ENCODE measurements at regions not wholly inside any gene's neighbourhood (a gene's known extent, or its start where the extent isn't known, plus 50 kb on each side); places are given as distances from the start of the nearest gene placed in this dataset.

DNA sequence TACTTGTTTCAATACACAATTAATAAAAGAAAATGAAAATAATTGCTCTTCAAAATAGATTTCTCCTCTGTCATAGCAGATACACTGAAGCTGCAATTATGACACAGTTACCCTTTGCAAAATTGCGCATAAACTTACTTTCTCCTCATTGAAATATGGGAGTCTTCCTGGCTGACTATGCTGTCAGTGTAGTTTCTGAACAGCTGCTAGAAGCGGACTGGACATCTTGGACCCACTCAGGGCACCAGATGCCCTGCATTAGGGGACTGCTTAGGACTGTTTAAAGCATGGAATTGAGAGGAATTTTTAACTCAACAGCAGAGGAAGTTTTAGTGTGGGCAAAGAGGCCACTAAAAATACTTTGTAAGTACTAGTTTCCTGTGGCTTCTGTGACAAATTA lies 454.9 kb downstream of the ATP23 start:
- no peak overlapping the region for H2AFZ ChIP-seq (ENCODE audit: low read depth, low read length, poor library complexity, severe bottlenecking)
- H3K9ac ChIP-seq (ENCODE audit: low read length) = no peak overlapping the region
- no peaks in the 10 kb centered on the region for H3K79me2 ChIP-seq (ENCODE audit: insufficient read depth, low read length)
- TF ChIP-seq SIN3A (IDR thresholded peaks at IDR 0.05; ENCODE audit: low read depth) (no peak), POLR2AphosphoS5 (IDR thresholded peaks at IDR 0.05; ENCODE audit: low read depth, low read length) (no peak), ELF1 (IDR thresholded peaks at IDR 0.05; ENCODE audit: borderline replicate concordance, low read depth) (no peak), TCF7L2 (IDR thresholded peaks at IDR 0.05; ENCODE audit: borderline replicate concordance, extremely low read depth, insufficient read depth, insufficient read length) (no peak), RAD21 (IDR thresholded peaks at IDR 0.05; ENCODE audit: low read depth) (no peak), YY1 (IDR thresholded peaks at IDR 0.05; ENCODE audit: extremely low read depth, insufficient replicate concordance, low read depth, low read length) (no peak), CBX3 (IDR thresholded peaks at IDR 0.05; ENCODE audit: low read depth) (no peak)
- TF ChIP-seq, protein P1, sequence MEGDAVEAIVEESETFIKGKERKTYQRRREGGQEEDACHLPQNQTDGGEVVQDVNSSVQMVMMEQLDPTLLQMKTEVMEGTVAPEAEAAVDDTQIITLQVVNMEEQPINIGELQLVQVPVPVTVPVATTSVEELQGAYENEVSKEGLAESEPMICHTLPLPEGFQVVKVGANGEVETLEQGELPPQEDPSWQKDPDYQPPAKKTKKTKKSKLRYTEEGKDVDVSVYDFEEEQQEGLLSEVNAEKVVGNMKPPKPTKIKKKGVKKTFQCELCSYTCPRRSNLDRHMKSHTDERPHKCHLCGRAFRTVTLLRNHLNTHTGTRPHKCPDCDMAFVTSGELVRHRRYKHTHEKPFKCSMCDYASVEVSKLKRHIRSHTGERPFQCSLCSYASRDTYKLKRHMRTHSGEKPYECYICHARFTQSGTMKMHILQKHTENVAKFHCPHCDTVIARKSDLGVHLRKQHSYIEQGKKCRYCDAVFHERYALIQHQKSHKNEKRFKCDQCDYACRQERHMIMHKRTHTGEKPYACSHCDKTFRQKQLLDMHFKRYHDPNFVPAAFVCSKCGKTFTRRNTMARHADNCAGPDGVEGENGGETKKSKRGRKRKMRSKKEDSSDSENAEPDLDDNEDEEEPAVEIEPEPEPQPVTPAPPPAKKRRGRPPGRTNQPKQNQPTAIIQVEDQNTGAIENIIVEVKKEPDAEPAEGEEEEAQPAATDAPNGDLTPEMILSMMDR (IDR thresholded peaks at IDR 0.05 in 2 of 3, conservative IDR thresholded peaks at IDR 0.05 in 1 of 3; ENCODE audit: borderline replicate concordance in 1 of 3, insufficient read depth in 1 of 3, low read depth in 2 of 3, low read length in 2 of 3) = no peak
- DNase-seq (ENCODE audit: low read depth, low spot score) (no peak), ATAC-seq (no peak)
- H3K9me2 ChIP-seq (ENCODE audit: insufficient read depth) = no peaks in the 10 kb centered on the region
- H3K27ac ChIP-seq (ENCODE audit: low read depth, low read length) = no peak overlapping the region
- POLR2A ChIA-PET = no interaction called here
- no TSS peak for BruUV-seq (replicated peaks)
- CTCF ChIA-PET = no interaction called here
- no peak overlapping the region for H3K4me3 ChIP-seq (replicated peaks in 1 of 2; ENCODE audit: low read depth in 1 of 2, low read length in 2 of 2)
- H3K27me3 ChIP-seq (ENCODE audit: insufficient read depth, low read length) = no peaks in the 10 kb centered on the region
- no peak overlapping the region for H3K4me2 ChIP-seq (ENCODE audit: low read length)
- RAD21 ChIA-PET (ENCODE audit: low non-redundant PET in 1 of 2, low total read pairs in 2 of 2, uncharacterized antibody in 2 of 2, unreplicated experiment in 2 of 2) = no interaction called here
- peaks cover 0 to 17% of the 10 kb centered on the region in 2 experiments; a peak in 2 of 4 replicates for H3K4me1 ChIP-seq (ENCODE audit: control insufficient read depth in 1 of 2, insufficient read depth in 2 of 2, low read length in 2 of 2)
- intact Hi-C loops (cut with micrococcal nuclease) = no loop called here
- no peaks in the 10 kb centered on the region for H3K9me3 ChIP-seq (ENCODE audit: control insufficient read depth in 1 of 2, insufficient read depth in 1 of 2, low read depth in 1 of 2, low read length in 2 of 2)
- H3K36me3 ChIP-seq (ENCODE audit: control insufficient read depth in 1 of 2, insufficient read depth in 2 of 2, low read length in 2 of 2) = no peaks in the 10 kb centered on the region
- no peaks in the 10 kb centered on the region for H4K20me1 ChIP-seq (ENCODE audit: insufficient read depth)

DNA sequence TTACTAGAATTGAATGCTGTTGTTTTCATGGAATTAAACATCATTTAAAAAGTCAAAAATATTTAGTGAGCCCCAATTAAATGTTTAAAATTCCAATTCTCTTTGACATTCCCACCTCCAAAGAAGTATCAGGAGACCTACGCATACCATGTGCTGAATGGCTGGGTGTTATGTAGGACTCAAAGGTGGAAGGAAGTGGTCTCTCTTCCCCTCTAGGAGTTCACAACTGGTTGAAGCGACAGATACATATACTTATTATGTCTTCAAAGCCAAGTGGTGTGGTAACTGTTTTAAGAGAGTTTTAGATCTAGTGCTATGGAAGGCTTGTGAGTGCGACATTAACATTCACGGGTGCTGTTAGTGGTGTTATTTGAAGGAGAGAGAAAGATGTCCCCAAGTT lies 464.0 kb downstream of the ATP23 start:
- Histone ChIP-seq H3K4me3 (replicated peaks in 1 of 2; ENCODE audit: low read depth in 1 of 2, low read length in 2 of 2) (no peak overlapping the region), H3K9ac (ENCODE audit: low read length) (no peak overlapping the region), H3K27ac (ENCODE audit: low read depth, low read length) (no peak overlapping the region), H4K20me1 (ENCODE audit: insufficient read depth) (no peaks in the 10 kb centered on the region), H3K4me2 (ENCODE audit: low read length) (no peak overlapping the region), H2AFZ (ENCODE audit: low read depth, low read length, poor library complexity, severe bottlenecking) (no peak overlapping the region), H3K79me2 (ENCODE audit: insufficient read depth, low read length) (no peaks in the 10 kb centered on the region), H3K36me3 (ENCODE audit: control insufficient read depth in 1 of 2, insufficient read depth in 2 of 2, low read length in 2 of 2) (no peaks in the 10 kb centered on the region), H3K9me3 (ENCODE audit: control insufficient read depth in 1 of 2, insufficient read depth in 1 of 2, low read depth in 1 of 2, low read length in 2 of 2) (no peaks in the 10 kb centered on the region), H3K27me3 (ENCODE audit: insufficient read depth, low read length) (no peaks in the 10 kb centered on the region), H3K4me1 (ENCODE audit: control insufficient read depth in 1 of 2, insufficient read depth in 2 of 2, low read length in 2 of 2) (no peaks in the 10 kb centered on the region), H3K9me2 (ENCODE audit: insufficient read depth) (0 out of 2 replicates have a peak, but pooled peaks cover 3% of the 10 kb centered on the region)
- intact Hi-C loops (cut with micrococcal nuclease) = no loop called here
- CTCF ChIA-PET = no interaction called here
- RAD21 ChIA-PET (ENCODE audit: low non-redundant PET in 1 of 2, low total read pairs in 2 of 2, uncharacterized antibody in 2 of 2, unreplicated experiment in 2 of 2) = no interaction called here
- no peak for ATAC-seq
- POLR2A ChIA-PET = interaction anchor here (0.7 kb wide), 1 partner anchor 29 kb away, joined by 3 read pairs; no protein-coding TSS in a partner anchor
- DNase-seq (ENCODE audit: low read depth, low spot score) = no peak
- no TSS peak for BruUV-seq (replicated peaks)
- TF ChIP-seq EGR1 (IDR thresholded peaks at IDR 0.05; ENCODE audit: low read depth) = no peak
- TF ChIP-seq SIN3A (IDR thresholded peaks at IDR 0.05; ENCODE audit: low read depth) = no peak
- no peak for TF ChIP-seq POLR2A (IDR thresholded peaks at IDR 0.05; ENCODE audit: borderline replicate concordance, extremely low read depth, insufficient read depth, insufficient read length)
- no peak for TF ChIP-seq ZNF274 (IDR thresholded peaks at IDR 0.05; ENCODE audit: low read depth, low read length)
- TF ChIP-seq, protein P2, sequence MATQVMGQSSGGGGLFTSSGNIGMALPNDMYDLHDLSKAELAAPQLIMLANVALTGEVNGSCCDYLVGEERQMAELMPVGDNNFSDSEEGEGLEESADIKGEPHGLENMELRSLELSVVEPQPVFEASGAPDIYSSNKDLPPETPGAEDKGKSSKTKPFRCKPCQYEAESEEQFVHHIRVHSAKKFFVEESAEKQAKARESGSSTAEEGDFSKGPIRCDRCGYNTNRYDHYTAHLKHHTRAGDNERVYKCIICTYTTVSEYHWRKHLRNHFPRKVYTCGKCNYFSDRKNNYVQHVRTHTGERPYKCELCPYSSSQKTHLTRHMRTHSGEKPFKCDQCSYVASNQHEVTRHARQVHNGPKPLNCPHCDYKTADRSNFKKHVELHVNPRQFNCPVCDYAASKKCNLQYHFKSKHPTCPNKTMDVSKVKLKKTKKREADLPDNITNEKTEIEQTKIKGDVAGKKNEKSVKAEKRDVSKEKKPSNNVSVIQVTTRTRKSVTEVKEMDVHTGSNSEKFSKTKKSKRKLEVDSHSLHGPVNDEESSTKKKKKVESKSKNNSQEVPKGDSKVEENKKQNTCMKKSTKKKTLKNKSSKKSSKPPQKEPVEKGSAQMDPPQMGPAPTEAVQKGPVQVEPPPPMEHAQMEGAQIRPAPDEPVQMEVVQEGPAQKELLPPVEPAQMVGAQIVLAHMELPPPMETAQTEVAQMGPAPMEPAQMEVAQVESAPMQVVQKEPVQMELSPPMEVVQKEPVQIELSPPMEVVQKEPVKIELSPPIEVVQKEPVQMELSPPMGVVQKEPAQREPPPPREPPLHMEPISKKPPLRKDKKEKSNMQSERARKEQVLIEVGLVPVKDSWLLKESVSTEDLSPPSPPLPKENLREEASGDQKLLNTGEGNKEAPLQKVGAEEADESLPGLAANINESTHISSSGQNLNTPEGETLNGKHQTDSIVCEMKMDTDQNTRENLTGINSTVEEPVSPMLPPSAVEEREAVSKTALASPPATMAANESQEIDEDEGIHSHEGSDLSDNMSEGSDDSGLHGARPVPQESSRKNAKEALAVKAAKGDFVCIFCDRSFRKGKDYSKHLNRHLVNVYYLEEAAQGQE (IDR thresholded peaks at IDR 0.05; ENCODE audit: low read depth) = no peak
- no peak for TF ChIP-seq ELF1 (IDR thresholded peaks at IDR 0.05; ENCODE audit: borderline replicate concordance, low read depth)
- TF ChIP-seq, protein P1 (IDR thresholded peaks at IDR 0.05 in 2 of 3, conservative IDR thresholded peaks at IDR 0.05 in 1 of 3; ENCODE audit: borderline replicate concordance in 1 of 3, insufficient read depth in 1 of 3, low read depth in 2 of 3, low read length in 2 of 3) = no peak
